Stimulated activated CD8-positive, alpha-beta memory T cell treated with anti-CD3 and anti-CD28 coated beads, Interleukin-15, amount 100 ng/mL, for 48 hours (primary cell): ENCODE measurements at regions not wholly inside any gene's neighbourhood (a gene's known extent, or its start where the extent isn't known, plus 50 kb on each side); places are given as distances from the start of the nearest gene placed in this dataset.
"Not testable (repeated sequence)": the region's sequence is repeated elsewhere in the genome, so short reads cannot be mapped to it uniquely, and the experiment has no call there.

Experiments
- DNase-seq, 2 donors: peaks; one replicate each; pipeline ENCODE4 v3.0.0-alpha.2; 2020; ENCODE audit warnings: low read depth in 2 of 2

- no peak for DNase-seq
Observed at GRCh38 chr2:17133052-17133671, 385.1 kb downstream of the RAD51AP2 start.

GRCh38 chr2:17130627-17131026 lies 387.6 kb downstream of the RAD51AP2 start:
- DNase-seq, result not testable (repeated sequence)

- DNase-seq, result no peak
Observed at GRCh38 chr2:17125989-17126620, 392.1 kb downstream of the RAD51AP2 start.

DNA sequence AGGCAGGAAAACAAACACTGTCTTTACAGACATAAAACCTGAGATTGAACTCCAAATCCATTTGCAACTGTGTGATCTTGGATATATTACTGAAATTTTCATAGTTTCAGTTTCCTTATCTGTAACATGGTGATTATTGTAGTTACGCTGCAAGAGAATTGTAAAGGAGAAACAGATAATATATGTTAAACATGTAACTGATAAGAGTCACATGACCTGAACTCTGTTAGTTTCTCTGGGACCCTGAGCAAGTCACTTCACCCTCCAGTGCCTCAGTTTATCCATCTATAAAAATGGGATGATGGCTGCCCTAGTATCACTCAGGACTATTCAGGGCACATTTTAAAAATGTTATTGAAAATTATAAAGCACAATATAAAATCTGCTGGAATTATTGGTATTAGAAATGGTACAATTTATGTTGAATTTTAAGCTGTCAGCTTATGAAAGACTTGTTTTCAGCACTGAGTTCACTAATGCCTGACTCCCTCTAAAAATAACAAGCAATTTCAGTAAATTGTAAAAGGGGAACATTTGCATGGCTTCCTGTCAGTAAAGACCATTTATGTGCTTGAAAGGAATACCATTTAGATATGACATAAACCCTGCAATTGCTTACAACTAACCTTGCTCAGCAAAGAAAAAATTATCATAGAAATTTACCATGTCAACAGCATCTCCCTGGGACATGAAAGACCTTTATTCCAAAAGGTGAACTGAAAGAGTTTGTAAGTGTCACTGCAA lies 393.5 kb downstream of the RAD51AP2 start:
- DNase-seq, result no peak

- DNase-seq, result no peak
Observed at GRCh38 chr2:17122887-17123501, 395.2 kb downstream of the RAD51AP2 start.

GRCh38 chr2:17115466-17115865 lies 402.8 kb downstream of the RAD51AP2 start:
- DNase-seq, result no peak

- DNase-seq, result no peak
Observed at GRCh38 chr2:17115042-17115441, 403.2 kb downstream of the RAD51AP2 start.

DNA sequence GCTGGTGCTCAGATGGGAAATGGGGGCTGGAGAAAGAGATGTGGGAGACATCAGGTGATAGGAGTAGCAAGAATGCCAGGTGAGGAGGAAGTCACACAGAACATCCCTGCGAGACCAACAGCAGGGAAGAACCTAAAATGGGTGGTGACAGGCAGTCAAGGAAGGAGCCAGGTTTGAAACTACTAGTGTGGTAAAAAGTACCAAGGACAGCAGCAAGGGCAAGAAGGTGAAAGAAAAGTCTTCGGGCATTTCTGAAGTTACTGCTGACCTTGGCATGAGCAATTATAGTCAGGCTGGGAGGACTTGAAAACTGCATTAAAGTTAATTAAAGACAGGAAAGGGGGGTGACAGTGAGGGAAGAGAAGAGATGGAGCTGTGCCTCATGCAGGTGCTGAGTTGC lies 410.4 kb downstream of the RAD51AP2 start:
- DNase-seq, result no peak

- no peak for DNase-seq
Observed at GRCh38 chr2:17107151-17107550, 411.1 kb downstream of the RAD51AP2 start.

DNA sequence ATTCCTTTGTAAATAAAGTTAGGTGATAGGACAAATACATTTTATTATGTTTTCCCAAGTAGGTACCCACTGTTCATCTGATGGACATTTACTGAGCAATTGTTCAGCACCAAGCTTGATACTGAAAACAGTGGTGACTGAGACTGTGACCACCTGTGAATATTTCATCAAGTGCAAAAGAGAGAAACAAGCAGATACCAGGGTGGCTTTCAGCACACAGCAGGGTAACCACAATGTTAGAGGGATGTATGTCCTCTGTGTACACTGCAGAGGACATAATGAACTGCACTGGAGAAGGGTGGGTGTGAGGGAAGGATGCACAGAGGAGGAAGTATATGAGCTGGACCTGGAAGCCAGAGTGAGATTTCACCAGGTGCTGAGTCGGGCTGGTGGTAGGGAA lies 411.8 kb downstream of the RAD51AP2 start:
- DNase-seq, result no peak

DNA sequence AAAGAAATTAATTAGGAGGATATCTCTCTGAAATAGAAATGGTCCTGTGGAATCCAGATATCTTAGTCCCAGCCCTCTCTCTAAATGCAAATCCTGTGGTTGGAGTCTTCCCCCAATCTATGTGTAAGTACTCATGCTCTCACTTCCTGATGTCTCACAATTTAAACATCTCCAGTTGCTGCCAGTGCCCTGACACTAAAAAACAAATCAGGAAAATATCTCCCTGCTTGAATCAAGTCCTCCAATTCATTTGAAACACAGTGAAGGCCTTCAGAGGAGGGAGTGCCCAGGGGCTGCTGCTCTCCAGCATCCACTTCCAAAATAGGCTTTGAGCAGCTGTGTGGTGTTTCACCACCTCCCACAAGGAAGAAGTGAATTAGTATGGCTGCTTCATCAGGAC lies 413.8 kb downstream of the RAD51AP2 start:
- no peak for DNase-seq

DNA sequence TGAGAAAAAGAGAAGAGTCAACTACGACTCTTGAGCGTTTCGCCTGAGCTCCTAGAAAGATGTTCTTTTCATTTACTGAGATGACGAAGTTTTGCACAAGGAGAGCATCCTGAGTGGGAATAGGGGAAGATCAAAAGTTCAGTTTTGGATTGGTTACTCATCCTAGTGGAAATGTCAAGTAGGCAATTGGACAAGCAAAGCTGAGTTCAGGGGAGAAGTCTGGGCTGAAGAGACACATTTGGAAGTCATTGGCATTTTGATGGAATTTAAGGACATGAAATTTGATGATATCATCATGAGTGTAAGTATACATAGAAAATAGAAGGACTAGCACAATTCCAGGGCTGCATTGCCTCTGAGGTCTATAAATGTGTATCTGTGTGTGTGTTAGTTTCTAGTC lies 416.6 kb downstream of the RAD51AP2 start:
- no peak for DNase-seq

GRCh38 chr2:17101091-17101490 lies 417.1 kb downstream of the RAD51AP2 start:
- no peak for DNase-seq

- no peak for DNase-seq
Observed at GRCh38 chr2:17095340-17095739, 422.9 kb downstream of the RAD51AP2 start.

- no peak for DNase-seq
Observed at GRCh38 chr2:17093712-17094111, 424.5 kb downstream of the RAD51AP2 start.

GRCh38 chr2:17086990-17087389 lies 421.4 kb upstream of the CYRIA start:
- DNase-seq, result no peak

GRCh38 chr2:17085546-17086202 lies 420.0 kb upstream of the CYRIA start:
- DNase-seq, result no peak

GRCh38 chr2:17084877-17085276 lies 419.2 kb upstream of the CYRIA start:
- DNase-seq, result no peak

DNA sequence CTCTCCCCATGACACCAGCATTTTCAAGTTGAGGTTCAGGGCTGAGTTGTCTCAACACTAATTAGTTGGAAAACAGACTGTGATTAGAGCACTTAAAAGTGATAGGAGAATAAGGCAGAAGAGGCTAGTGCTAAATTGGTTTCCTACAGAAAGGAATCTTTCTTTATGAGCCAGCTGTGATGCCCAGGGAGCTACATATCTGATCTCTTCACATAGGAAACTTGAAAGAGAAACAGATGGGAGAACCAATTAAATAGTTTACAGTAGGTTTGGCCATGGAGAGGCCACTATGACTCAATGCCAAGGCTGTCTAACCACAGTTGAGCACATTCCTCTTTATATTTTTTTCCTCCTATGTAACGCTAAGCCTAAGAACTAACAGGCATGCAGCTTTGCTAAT lies 418.3 kb upstream of the CYRIA start:
- no peak for DNase-seq

GRCh38 chr2:17079262-17079661 lies 413.6 kb upstream of the CYRIA start:
- DNase-seq, result no peak

GRCh38 chr2:17076533-17076932 lies 410.9 kb upstream of the CYRIA start:
- DNase-seq, result no peak

GRCh38 chr2:17070711-17071110 lies 405.1 kb upstream of the CYRIA start:
- no peak for DNase-seq
